A549 (cell line): ENCODE measurements at regions not wholly inside any gene's neighbourhood (a gene's known extent, or its start where the extent isn't known, plus 50 kb on each side); places are given as distances from the start of the nearest gene placed in this dataset.

Source experiments
- CHD4 ChIP-seq: fragments of 200-600 bp; sonication (generic); IDR thresholded peaks from 2 replicates; pipeline ENCODE4 v1.6.1; 2016; ENCODE audit warnings: antibody characterized with exemption, mild to moderate bottlenecking, borderline replicate concordance
- CTCF ChIP-seq: fragments of >200 bp; sonication (Bioruptor Twin); formaldehyde crosslinking; IDR thresholded peaks from 3 replicates; pipeline ENCODE4 v1.5.1; 2016
- EP300 ChIP-seq, 2 experiments: fragments of >200 bp; sonication (Bioruptor Twin); formaldehyde crosslinking; IDR thresholded peaks; 2 replicates in 1 of 2; 3 replicates in 1 of 2; pipeline ENCODE4 v1.6.1; 2016 to 2017
- HDAC2 ChIP-seq: fragments of 200-600 bp; sonication (generic); IDR thresholded peaks from 2 replicates; pipeline ENCODE4 v1.6.1; 2016
- POLR2A ChIP-seq: IDR thresholded peaks from 2 replicates; pipeline ENCODE4 v1.6.1; 2012; ENCODE audit warnings: mild to moderate bottlenecking, low read length
- SMC3 ChIP-seq: fragments of >200 bp; sonication (Bioruptor Twin); formaldehyde crosslinking; IDR thresholded peaks from 3 replicates; pipeline ENCODE4 v1.6.1; 2018; ENCODE audit warnings: inconsistent platforms
- ZNF302 ChIP-seq: fragments of 250-450 bp; sonication (Bioruptor Pico); IDR thresholded peaks from 2 replicates; pipeline ENCODE4 v1.9.0; 2021; ENCODE audit warnings: inconsistent platforms, mild to moderate bottlenecking, moderate library complexity

DNA sequence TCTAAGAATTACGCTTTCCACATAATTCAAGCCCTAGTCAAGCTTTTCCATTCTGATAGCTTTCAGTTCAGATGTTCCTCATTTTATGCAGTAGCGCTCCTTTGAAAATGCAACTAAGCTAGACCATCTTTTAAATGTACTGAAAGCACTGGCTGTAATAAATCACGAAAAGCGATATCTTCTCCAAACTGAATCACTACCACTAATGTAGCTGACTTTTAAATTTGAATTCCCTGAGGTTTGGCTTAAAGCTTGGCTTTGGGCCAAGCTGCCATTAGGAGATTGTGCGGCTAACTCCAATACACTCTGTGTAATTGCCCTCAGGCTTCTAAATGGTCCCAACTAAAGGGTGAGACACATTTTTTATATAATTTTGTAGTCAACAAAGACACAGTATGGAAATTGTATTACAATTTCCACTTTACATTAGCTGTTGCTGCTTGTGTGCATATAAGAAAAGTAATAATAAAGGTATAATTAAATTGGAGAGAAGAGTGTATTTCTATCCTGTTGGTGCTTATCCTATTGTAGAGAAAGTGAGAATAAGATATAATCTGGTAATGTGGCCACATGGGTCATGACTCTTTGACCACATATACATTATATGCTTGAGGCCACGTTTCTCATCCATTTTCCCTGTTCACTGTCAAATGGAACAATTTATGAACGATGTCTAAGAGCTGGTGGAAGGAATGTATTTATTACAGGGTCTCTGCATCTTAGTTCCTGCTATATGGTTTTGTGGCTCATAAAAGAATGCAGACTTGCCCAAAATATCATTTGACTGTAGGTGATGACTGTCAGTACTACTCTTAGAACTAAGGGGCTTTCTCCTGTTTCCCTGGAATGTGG, 118.7 kb upstream of the TAF11L2 start:
- TF ChIP-seq EP300 (IDR thresholded peaks at IDR 0.05) (no peak), CHD4 (no peak), POLR2A (no peak), SMC3 (no peak), CTCF (no peak), HDAC2 (no peak), ZNF302 (CRISPR knock-in tag) (no peak)
